GM19455 (cell line): ENCODE measurements at regions not wholly inside any gene's neighbourhood (a gene's known extent, or its start where the extent isn't known, plus 50 kb on each side); places are given as distances from the start of the nearest gene placed in this dataset.
"Not testable (repeated sequence)": the region's sequence is repeated elsewhere in the genome, so short reads cannot be mapped to it uniquely, and the experiment has no call there.

ENCODE experiments used
- ATAC-seq: cut with Tn5 transposase; IDR thresholded peaks from one replicate; pipeline ENCODE4 v1.9.1; 2021; ENCODE audit not compliant: unreplicated experiment

- ATAC-seq: not testable (repeated sequence)
These were observed 144.6 kb upstream of the DUSP22 start for GRCh38 chr6:147651-148050.

- ATAC-seq: not testable (repeated sequence)
These were observed 144.0 kb upstream of the DUSP22 start for GRCh38 chr6:148051-148984.

GRCh38 chr6:150147-150546, 142.1 kb upstream of the DUSP22 start:
- ATAC-seq: not testable (repeated sequence)

- ATAC-seq: not testable (repeated sequence)
These were observed 139.9 kb upstream of the DUSP22 start for GRCh38 chr6:152436-152835.

GRCh38 chr6:153026-153425, 139.3 kb upstream of the DUSP22 start:
- not testable (repeated sequence) for ATAC-seq

- not testable (repeated sequence) for ATAC-seq
These were observed 138.4 kb upstream of the DUSP22 start for GRCh38 chr6:153867-154266.

GRCh38 chr6:154321-155092, 137.8 kb upstream of the DUSP22 start:
- ATAC-seq: not testable (repeated sequence)

- no peak for ATAC-seq
These were observed 136.3 kb upstream of the DUSP22 start for GRCh38 chr6:156010-156409.

- ATAC-seq: not testable (repeated sequence)
These were observed 135.7 kb upstream of the DUSP22 start for GRCh38 chr6:156441-157140.

GRCh38 chr6:157176-157575, 135.1 kb upstream of the DUSP22 start:
- not testable (repeated sequence) for ATAC-seq

GRCh38 chr6:161657-162056, 130.6 kb upstream of the DUSP22 start:
- not testable (repeated sequence) for ATAC-seq

- ATAC-seq: no peak
These were observed 127.6 kb upstream of the DUSP22 start for GRCh38 chr6:164720-165119.

- no peak for ATAC-seq
These were observed 127.0 kb upstream of the DUSP22 start for GRCh38 chr6:165263-165662.

- ATAC-seq: no peak
These were observed 126.4 kb upstream of the DUSP22 start for GRCh38 chr6:165906-166305.

- no peak for ATAC-seq
These were observed 123.3 kb upstream of the DUSP22 start for GRCh38 chr6:168865-169455.

GRCh38 chr6:174036-174435, 118.3 kb upstream of the DUSP22 start:
- no peak for ATAC-seq

GRCh38 chr6:175680-176079, 116.6 kb upstream of the DUSP22 start:
- no peak for ATAC-seq

- no peak for ATAC-seq
These were observed 115.5 kb upstream of the DUSP22 start for GRCh38 chr6:176766-177165.

GRCh38 chr6:178119-178518, 114.2 kb upstream of the DUSP22 start:
- ATAC-seq: no peak

- not testable (repeated sequence) for ATAC-seq
These were observed 113.4 kb upstream of the DUSP22 start for GRCh38 chr6:178929-179328.
